Activated CD4-positive, alpha-beta T cell treated with anti-CD3 and anti-CD28 coated beads for 4 hours (primary cell): ENCODE measurements at regions not wholly inside any gene's neighbourhood (a gene's known extent, or its start where the extent isn't known, plus 50 kb on each side); places are given as distances from the start of the nearest gene placed in this dataset.
"Not testable (repeated sequence)": the region's sequence is repeated elsewhere in the genome, so short reads cannot be mapped to it uniquely, and the experiment has no call there.

Source experiments
- DNase-seq, 2 donors: peaks; one replicate each; pipeline ENCODE4 v3.0.0-alpha.2; 2020

DNA sequence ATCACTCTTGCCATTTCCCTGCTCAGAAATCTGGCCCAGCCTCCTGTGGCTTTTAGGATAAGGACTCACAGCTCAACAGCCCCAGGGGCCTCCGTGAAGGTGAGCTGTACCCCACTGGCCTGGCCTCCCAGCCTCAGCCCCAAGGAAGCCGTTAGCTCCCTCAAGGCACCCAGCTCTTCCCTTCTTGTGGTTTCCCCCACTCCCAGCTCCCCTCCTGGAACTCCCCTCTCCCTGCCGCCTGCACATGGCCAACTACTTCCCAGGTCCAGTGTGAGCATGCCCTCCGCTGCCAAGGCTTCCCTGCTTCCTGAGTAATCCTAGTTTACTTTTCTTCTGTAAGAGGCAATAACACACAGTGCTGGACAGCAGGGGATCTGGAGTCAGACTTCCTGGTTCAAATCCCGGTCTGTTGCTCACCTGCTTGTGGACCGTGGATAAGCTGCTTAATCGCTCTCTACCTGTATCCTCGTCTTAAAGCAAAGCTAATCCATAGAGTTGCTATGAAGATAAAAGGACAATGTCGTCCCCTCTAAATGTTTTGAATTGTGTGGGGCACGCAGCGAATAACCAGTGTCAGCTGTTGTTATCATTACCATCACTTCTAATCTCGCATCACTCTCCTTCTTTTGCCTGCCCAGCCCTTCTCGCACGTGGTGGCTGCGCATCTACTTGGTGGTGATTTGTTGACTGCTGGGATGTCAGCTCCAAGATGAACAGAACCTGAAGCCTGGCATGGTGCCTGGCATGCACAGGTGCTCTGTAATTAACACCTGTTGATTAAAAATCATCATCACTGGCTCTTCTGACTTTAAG is 86.6 kb downstream of the C5orf15 start:
- no peak for DNase-seq

DNA sequence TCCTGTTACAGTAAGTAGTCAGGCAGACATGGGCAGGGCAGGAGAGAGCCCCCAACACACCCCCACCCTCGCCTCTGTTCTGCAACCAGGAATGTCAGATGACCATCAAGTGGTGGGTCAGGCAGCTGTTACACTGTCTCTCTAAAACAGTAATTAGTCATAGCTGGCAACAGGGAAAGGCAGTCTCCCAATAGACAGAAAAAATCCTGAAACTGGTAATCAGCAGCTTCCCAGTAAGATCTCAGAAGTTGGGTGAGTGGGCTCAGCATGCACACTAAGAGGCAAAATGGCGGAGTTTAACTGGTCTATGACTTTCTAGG is 90.2 kb downstream of the C5orf15 start:
- no peak for DNase-seq

DNA sequence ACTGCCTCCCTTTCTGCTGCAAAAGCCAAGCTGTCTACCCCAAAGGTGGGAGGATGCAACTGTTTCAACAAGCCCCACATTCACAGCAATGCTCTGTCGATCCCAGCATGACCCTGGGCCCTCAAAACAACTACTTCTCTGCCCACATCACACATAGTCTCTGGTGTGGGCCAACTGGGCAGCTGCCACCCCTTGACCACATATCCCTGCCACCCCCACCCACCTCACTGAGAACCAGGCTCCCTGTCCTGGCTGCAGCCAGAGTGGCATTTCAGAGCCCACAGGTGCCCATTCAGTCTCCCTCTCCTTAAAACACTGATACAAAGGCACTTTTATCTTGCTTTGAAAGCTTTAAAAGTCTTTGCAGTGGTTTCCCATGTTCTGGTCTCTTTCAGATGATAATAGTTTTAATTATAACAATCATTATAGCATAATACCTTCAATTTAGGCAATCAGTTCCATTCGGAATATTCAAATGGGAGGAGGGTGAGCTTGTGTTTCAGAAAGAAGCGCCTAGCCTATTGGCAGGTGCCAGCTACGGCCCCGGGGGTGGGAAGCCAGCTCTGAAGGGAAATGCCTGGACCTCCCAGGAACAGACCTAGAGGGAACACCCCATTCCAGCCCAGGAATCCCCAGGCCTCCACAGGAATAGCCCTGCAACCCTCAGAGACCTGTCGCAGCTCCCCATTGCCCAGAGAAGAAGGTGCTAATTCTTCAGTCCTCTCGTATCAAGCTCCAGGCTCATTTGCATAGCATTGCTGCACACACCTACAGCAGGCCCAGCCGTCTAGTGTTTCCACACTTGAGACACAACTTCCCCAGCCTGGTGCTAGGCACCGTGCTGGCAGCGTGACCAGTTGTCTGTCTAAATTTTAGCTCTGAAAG is 90.8 kb downstream of the C5orf15 start:
- no peak for DNase-seq

DNA sequence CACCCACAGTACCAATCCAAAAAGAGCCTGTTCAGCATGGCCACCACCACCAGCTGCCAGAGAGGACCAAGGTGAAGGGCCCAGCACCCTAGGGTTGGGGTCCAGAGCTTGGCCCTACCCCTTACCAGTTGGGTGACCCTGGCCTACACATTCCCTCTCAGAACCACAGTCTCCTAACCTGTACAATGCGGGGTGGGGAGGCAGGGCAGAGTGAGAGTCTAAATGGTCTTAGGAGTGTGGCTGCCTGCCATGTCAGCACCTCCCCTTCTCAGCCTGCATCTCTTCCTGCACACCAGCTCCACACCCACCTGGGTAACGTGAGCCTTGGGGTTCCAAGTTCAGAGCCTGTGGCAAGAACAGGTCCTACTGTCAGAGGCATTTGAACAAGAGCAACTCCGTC is 92.2 kb downstream of the C5orf15 start:
- no peak for DNase-seq

DNA sequence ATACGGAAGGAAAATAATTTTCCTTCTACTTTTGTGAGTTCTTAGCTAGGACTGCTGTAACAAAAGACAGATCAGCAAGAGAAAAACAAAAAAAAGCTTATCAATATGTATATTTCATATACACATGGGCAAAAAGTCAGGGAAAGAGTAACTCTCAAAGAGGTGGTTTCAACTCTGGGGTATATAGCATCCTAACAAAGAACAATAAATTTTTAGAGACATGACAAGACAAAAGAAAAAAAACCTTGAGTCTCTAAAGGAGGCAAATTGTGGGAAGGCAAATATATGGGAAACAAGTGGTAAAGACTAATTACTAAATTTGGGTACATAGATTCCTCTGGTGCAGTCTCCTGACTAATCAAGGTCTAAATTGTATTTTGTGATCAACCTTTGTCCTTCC is 93.2 kb downstream of the C5orf15 start:
- no peak for DNase-seq

DNA sequence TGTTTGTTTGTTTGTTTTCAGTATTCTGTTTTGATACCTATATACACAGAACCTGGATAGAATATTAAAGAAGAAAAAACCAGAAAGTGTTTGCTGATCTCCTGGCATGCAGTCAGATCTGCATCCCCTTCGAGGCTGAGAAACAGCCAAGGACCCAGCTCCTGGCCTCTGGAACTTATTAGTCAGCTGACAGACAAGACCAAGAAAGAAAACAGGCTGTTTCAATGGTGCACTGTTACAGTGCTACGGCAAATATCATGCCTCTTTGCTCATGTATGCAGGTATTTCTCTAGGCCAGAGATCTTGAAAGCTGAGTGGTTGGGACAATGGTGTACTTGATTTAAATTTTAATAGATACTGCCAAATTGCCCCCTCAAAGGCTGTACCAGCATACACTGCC is 95.0 kb downstream of the C5orf15 start:
- DNase-seq = no peak

DNA sequence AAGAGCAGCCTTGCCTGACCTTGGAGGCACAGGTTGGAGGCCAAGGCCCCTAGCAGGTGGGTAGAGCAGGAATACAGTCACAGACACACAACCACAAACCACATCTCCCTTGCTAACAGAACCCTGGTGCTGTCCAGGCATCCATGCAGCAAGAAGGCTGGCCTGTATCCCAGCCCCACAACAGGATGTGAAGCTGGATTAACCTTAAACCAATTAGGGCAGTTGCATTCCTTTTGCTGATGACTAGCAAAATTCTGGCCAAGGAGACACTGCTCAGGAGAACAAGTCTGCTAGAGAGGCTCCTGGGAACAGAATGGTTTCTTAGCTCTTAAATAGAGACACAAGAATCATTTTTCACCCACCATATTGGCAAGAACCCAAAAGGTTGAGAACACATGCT is 97.8 kb downstream of the C5orf15 start:
- DNase-seq = no peak

DNA sequence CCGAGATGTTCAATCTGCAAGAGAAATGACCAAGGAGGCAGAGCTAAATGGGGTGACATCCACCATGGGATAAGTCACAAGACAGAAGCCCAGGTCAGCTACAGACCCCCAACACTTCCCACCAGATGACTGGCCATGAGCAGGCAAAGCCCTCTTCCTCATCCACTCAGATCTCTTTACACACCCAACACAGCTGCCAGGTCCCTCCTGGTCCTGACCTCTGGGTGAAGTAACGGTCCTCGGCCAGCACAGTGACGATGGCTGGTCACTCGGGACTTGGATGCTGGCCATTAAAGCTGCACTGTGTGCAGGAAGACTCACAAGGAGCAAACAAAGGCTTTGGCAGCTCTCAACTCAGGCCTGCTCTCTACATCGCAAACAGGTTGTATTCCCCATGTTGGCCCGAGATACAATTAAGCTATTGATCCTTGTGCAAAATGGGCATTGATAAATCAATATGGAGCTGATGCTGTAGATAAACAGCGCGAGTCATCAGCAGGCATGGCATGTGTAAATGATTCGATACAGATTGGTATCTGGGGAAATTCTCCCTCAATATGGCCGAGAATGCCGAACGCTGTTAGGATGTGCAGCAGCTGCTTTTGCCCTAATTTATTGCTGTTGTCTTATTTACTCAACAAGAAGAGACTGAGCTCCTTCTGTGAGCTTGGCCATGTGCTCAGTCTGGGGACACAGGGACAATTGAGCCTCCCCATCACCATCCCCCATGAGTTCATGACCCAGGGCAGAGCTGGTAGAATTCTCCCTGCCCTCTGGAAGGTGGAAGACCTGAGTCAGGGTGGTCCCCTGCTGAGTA is 98.7 kb downstream of the C5orf15 start:
- DNase-seq = no peak

DNA sequence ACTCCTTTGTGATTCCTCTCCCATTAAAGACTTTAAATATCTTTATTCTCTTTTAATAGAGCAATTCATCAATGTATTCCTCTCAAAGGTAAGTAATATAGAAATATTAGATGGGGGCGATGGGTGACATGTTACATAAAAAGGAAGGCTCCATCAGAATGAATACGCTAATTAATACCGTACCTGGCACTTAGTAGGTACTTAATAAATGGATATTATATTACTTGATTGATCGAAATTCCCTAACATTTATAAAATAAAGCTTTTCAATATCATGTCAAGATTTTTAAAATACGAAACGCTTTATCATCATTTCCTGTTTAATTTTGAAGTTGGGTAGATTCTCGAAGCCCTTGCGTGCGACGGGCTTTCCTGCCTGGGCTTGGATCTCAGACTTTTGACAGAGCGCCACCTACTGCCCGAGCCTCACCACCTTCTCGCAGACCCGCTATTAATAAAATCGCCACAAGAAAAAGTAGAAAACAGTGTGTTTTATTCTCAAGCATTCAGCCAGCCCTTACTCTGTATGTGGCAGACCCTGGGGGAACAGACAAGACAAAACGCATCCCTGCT is 99.4 kb downstream of the C5orf15 start:
- peak; percentile 67 to 70 for DNase-seq

DNA sequence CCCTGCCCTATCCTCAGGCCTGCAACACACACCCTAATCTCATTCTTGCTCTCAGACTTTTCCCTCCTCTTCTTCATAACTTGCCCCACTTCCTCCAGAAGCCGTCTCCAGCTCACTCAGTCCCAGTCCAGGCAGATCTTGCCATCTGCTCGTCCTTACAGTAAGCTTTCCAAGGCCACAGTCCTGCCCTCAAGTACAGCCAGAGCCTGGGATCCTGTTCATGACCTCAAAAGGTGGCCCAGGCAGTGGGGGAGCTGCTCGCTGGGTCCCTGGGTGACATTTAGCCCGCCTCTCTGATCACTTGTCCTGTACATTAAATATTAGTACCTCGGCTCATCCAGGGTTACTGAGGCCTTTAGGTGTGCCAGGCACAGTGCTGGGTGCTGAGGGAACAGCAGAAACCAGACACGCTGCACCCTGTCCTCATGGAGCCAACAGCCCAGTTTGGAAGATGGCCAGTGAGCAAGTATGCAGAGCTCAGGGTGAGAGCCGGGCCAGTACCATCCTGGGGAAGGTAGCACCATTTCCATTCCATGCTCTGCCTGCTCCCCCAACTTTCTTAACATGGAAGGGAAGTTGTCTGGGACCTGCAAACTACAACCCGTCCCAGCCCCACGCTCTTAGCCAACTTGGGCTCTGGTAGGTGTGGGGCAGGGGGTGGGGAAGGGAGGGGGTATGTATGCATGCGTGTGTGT is 100.4 kb downstream of the C5orf15 start:
- DNase-seq = no peak

DNA sequence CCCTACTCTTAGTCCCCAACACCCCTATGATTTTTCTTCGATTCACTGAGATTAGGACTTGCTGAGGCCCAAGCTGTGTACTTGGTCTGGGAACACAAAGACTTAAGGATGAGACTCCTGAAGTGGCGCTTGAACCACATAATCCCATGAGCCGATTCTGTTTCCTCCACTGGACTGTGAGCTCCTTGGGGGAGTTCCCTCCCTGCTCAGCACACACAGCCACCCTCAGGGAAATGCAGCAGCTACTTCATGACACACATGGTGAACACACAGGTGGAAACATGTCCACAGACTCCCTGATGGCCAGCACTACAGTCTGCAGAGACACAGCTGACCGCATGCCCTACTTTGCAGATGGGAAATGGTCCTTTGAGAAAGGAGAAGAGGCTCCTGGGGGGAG is 101.1 kb downstream of the C5orf15 start:
- DNase-seq = no peak

DNA sequence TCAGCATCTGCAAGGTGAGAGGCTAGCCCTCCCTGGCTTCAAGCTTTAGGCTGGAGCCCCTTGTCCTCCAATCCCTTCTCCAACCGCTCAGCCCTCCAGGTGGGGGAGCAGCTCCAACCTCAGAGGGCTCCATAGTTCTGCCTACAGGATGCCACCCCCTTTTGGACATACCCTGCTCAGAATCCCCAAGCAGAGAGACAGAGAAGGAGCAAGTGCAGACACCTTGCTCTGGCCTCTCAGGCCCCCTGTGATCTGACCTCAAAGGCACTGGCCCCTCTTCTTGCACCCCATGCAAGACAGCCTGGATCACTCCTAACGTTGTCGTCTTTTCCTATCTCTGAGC is 101.6 kb downstream of the C5orf15 start:
- DNase-seq = no peak

DNA sequence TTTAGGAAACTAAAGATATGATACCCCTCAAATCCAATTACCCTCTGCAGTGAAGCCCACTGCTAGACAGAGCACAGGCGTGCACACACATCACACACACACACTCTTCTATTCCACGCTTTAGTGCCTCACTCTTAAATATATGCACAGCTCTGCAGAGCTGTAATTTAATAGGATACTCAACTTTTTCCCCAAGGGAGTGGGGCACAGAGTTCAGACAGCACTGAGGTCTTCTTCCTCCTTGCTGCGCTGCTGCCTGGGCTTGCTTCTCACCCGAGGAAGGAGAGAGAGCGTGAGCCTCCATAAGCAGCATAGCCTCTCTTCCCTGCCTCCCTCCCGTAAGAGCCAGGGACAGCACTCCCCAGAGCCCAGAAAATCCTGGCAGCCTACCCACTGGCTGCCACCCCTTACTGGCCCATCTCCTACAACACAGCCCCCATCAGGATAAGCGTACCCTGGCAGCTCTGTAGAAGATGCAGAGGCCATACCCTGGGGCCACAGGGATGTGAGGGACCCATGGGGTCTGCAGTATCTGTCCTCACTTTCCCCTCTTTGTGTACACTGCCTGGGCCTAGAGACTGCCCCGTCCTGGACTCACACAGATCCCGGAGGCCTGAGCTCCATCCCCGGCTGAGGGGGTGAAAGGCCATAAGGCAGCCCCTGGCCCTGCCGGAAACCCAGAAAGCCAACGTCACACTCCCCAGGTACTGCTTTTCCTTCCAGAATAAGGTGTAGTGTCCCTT is 102.1 kb downstream of the C5orf15 start:
- DNase-seq = no peak

DNA sequence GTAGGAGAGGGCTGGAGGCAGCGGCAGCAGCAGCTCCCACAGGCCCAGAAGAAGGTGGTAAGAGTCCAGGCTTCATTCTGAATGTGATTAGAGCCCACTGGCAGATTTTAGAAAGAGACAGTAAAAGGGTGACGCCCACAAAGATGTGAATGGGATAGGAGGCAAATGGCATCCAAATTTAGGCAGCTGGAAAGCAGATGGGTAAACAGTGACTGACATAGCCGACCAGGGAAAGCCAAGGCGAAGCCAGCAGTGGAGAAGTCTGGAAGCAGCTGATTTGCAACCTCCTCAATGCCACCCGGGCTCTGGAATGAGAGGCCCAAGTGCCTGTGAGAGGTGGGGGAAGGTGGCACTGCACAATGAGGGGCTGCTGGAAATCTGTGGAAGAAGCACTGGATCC is 103.3 kb downstream of the C5orf15 start:
- no peak for DNase-seq

DNA sequence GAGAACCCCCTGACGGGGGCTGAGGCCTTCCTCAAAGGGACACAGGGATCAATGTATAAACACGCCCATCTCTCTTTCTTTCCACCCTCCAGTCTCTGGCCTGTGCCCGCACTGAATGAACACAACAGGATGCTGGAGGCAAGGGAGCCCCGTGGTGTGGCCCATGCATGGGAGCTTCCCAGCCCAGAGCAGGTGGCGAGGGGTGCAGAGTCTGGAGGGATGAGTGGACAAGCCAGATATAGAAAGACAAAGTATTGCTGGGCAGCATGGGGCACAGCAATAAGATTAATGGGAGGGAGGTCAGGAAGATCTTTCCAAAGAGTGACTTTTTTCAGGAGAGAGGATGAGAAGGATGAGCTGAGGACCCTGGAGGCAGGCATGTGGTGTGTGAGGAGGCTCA is 103.7 kb downstream of the C5orf15 start:
- DNase-seq = no peak

DNA sequence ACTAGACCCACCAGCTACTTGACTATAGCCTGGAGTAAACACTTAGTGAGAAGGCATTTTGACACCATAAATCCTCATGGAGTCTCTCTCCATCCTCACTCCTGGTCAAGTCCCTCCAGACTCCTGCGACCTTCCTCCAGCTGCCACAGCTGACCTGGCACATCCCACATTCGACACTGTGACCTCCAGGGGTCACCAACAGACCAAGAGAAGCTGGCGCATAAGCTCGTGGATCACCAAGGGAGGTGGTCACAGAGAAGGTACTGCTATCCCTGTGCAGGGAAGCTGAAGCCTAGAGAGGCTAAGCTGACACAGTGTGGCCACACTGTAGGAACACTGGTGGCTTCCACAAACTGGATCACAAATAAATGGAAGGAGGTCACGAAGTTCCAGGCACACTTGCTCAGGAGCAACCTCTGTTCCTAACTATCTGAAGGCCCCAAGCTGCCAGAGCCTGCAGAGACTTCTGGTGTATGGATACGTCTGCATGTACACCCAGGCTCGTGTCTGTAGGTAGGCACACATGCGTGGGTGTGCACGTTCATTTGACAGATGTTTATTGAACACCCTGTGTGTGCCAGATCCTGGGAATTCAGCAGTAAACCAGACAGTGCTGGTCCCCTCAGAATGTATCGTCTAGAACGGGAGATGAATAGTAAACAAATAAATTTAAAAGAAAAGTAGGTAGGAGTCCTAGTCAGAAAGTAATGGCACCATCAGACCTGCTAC is 104.4 kb downstream of the C5orf15 start:
- no peak for DNase-seq

DNA sequence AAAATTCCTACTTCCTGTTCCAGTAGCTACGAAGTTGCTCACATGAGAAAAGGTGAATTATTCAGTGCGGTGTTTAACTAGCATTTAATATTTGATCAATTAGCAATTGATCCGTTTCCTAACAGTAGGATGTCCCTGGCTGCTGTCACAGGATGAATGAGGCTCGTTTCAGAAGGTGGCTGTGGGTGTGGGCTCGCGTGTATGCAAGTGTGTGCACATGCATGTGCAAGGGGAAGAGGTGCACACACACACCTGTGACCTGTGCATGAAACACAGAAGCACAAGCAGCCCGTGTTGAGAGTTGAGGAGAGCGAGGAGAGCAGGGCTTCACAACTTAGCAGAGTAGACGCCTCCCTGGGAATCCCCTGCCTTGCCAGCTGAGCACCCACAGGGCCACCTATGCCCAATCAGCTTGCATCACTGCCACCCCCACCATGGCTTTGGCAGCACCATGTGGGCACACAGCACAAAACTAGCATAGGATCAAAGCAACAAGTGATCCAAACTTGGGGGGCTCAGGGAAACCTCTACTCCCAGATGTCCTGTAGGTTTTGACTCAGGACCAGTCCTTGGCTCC is 107.2 kb downstream of the C5orf15 start:
- no peak for DNase-seq

DNA sequence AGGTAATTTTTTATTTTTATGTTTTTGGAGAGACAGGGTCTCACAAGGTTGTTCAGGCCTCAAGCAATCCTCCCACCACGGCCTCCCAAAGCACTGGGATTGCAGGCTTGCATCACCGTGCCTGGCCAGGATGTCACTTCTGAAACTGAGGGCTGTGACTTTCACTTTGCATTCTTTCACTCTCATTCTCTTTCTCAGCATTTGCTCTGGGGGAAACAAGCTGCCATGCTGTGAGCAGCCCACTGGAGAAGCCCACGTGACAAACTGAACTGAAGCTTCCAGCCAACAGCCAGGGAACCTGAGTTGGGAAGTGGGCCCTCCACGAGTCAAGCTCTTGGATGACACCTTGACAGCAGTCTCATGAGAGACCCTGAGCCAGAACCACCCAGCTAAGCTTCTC is 109.4 kb downstream of the C5orf15 start:
- no peak for DNase-seq

DNA sequence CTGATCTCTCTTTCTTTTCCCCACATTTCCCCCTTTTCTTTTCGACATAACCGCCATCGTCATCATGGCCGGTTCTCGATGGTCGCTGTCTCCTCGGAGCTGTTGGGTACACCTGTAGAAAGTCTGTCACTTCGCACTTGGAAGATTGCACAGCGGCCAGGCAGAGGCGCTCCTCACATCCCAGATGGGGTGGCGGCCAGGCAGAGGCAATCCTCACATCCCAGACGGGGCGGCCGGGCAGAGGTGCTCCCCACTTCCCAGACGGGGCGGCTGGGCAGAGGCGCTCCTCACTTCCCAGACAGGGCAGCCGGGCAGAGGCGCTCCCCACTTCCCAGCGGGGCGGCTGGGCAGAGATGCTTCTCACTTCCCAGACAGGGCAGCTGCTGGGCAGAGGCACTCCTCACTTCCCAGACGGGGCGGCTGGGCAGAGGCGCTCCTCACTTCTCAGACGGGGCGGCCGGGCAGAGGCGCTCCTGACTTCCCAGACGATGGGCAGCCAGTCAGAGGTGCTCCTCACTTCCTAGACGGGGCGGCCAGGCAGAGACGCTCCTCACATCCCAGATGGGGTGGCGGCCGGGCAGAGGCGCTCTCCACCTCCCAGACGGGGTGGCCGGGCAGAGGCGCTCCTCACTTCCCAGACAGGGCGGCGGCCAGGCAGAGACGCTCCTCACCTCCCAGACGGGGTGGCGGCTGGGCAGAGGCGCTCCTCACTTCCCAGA is 110.7 kb downstream of the C5orf15 start:
- not testable (repeated sequence) for DNase-seq

DNA sequence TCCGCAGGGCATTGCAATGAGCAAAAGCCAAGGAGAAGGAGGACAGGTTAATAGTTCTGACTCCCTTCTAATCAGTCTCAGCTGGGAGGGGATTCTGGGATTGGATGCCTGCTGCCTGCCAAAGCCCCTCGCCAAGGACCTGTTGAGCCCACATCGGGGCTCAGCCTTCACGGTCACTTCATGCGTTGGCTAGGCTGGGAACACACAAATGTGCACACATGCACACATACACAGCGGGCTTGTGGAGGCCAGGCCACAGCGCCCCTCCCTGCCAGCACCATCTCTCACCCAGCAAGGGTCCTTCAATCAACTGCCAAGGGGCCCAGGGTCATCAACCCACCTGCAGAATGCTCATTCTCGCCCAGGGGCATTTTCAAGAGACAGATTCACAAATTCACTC is 113.9 kb downstream of the C5orf15 start:
- no peak for DNase-seq
